GM12878 (cell line): ENCODE measurements at regions not wholly inside any gene's neighbourhood (a gene's known extent, or its start where the extent isn't known, plus 50 kb on each side); places are given as distances from the start of the nearest gene placed in this dataset.

Source experiments
- ATAC-seq: fragments of 200-7000 bp; cut with Tn5 transposase; 3 replicates; pipeline ENCODE4 v1.9.1; 2020; ENCODE audit warnings: mild to moderate bottlenecking, moderate library complexity
- BruUV-seq: library from RNA; stranded (reverse); fragments of 400-500 nt; replicated peaks from 2 replicates; lab custom pipeline; 2021; lab: Mats Ljungman, UMichigan
- CTCF ChIA-PET: fragments of 300-600 bp; sonication (Branson Sonifier 250); formaldehyde crosslinking; extraction: SDS; loops from one replicate; lab custom pipeline; 2021; ENCODE audit warnings: inconsistent platforms; lab: Yijun Ruan, JAX
- POLR2A ChIA-PET: fragments of 350-600 bp; formaldehyde crosslinking; extraction: SDS; loops from one replicate; lab custom pipeline; 2021; ENCODE audit warnings: inconsistent platforms; lab: Charles Lee
- RAD21 ChIA-PET: fragments of 300-600 bp; sonication (Branson Sonifier 250); formaldehyde crosslinking; loops from one replicate; lab custom pipeline; 2023; ENCODE audit warnings: antibody characterized with exemption; ENCODE audit not compliant: unreplicated experiment; lab: Charles Lee
- SMC1A ChIA-PET: fragments of 300-600 bp; sonication (Branson Sonifier 250); formaldehyde crosslinking; loops from one replicate; lab custom pipeline; 2023; ENCODE audit not compliant: unreplicated experiment, uncharacterized antibody; lab: Charles Lee
- DNase-seq: peaks from one replicate; pipeline ENCODE4 v3.0.0-alpha.2; 2011; ENCODE audit warnings: low read depth, low spot score
- FAIRE-seq: peaks from 3 replicates; lab custom pipeline; 2011; peaks lifted over from hg19 to GRCh38; lab: Jason Lieb, UNC
- H2AFZ ChIP-seq: 2 replicates; pipeline ENCODE4 v1.6.0; 2011; ENCODE audit warnings: low read depth, low read length, control low read depth; ENCODE audit not compliant: control insufficient read depth
- H3K27ac ChIP-seq: 2 replicates; pipeline ENCODE4 v1.5.1; 2011; ENCODE audit warnings: control low read depth; ENCODE audit not compliant: control insufficient read depth, insufficient read depth
- H3K27me3 ChIP-seq, 2 experiments: replicated peaks in 1 of 2; 2 replicates each; pipeline versions ENCODE4 v1.6.0 to v1.6.1; 2011; ENCODE audit warnings: low read length in 1 of 2; ENCODE audit not compliant: control insufficient read depth in 2 of 2, insufficient read depth in 2 of 2
- H3K36me3 ChIP-seq, 2 experiments: 2 replicates each; pipeline ENCODE4 v1.5.1; 2011; ENCODE audit warnings: low read length in 1 of 2; ENCODE audit not compliant: control insufficient read depth in 2 of 2, insufficient read depth in 2 of 2
- H3K4me1 ChIP-seq: 2 replicates; pipeline ENCODE4 v1.6.1; 2011; ENCODE audit warnings: mild to moderate bottlenecking, low read length, moderate library complexity, mixed read lengths; ENCODE audit not compliant: control insufficient read depth, insufficient read depth
- H3K4me2 ChIP-seq: 2 replicates; pipeline ENCODE4 v1.6.0; 2011; ENCODE audit warnings: control low read depth; ENCODE audit not compliant: control insufficient read depth, insufficient read depth
- H3K4me3 ChIP-seq: fragments of 200-600 bp; sonication (generic); 2 replicates; pipeline ENCODE4 v1.5.1; 2016
- H3K79me2 ChIP-seq: 2 replicates; pipeline ENCODE4 v1.6.0; 2011; ENCODE audit warnings: low read length; ENCODE audit not compliant: control insufficient read depth, insufficient read depth
- H3K9ac ChIP-seq: 2 replicates; pipeline ENCODE4 v1.8.0; 2011; ENCODE audit warnings: low read length, control low read depth, mixed read lengths; ENCODE audit not compliant: control insufficient read depth, insufficient read depth
- H3K9me3 ChIP-seq: replicated peaks from 3 replicates; pipeline ENCODE4 v1.5.1; 2011; ENCODE audit warnings: mild to moderate bottlenecking, low read length; ENCODE audit not compliant: control insufficient read depth, insufficient read depth
- H4K20me1 ChIP-seq: 2 replicates; pipeline ENCODE4 v1.6.0; 2011; ENCODE audit not compliant: control insufficient read depth, insufficient read depth
- BMI1 ChIP-seq: fragments of 450-650 bp; IDR thresholded peaks from 2 replicates; pipeline ENCODE4 v1.6.1; 2016; ENCODE audit warnings: mild to moderate bottlenecking, moderate library complexity, borderline replicate concordance
- CBX3 ChIP-seq: fragments of 200-600 bp; sonication (generic); IDR thresholded peaks from 2 replicates; pipeline ENCODE4 v1.6.1; 2016; ENCODE audit warnings: low read depth, borderline replicate concordance
- GABPA ChIP-seq: IDR thresholded peaks from 2 replicates; pipeline ENCODE4 v1.6.1; 2014; ENCODE audit warnings: antibody characterized with exemption, low read depth, mild to moderate bottlenecking, inconsistent platforms
- SREBF1 ChIP-seq: IDR thresholded peaks from 2 replicates; pipeline ENCODE4 v1.6.1; 2012; ENCODE audit warnings: mild to moderate bottlenecking, low read length
- ZBED1 ChIP-seq: IDR thresholded peaks from 2 replicates; pipeline ENCODE4 v1.6.1; 2016; ENCODE audit warnings: borderline replicate concordance
- WGBS: methylation state at CpG from one replicate; pipeline ENCODE4 v1.1.6; 2016; ENCODE audit warnings: low lambda C conversion rate; ENCODE audit not compliant: insufficient replicate concordance, insufficient coverage; ENCODE audit errors: missing lambda C conversion rate; 5-methylcytosine and 5-hydroxymethylcytosine counted together
- in situ Hi-C: fragments of 300-500 bp; cut with MboI; formaldehyde crosslinking; loops from 9 replicates; pipeline ENCODE4 v1.14.3; 2018; ENCODE audit warnings: mixed read lengths
- intact Hi-C: fragments of 100-400 bp; cut with micrococcal nuclease; formaldehyde crosslinking; loops from one replicate; pipeline ENCODE4 v1.14.2; 2022; ENCODE audit not compliant: unreplicated experiment
- TF ChIP-seq, protein P1 (sequence below): fragments of 450-650 bp; conservative IDR thresholded peaks from 2 replicates; pipeline ENCODE4 v1.6.1; 2017; ENCODE audit warnings: mild to moderate bottlenecking, moderate library complexity
- TF ChIP-seq, protein P2 (sequence below): IDR thresholded peaks from 2 replicates; pipeline ENCODE4 v1.6.1; 2012; ENCODE audit warnings: improper control_type of control experiment, low read depth, low read length; ENCODE audit not compliant: insufficient replicate concordance

GRCh38 chr1:213340593-213340992 is 289.6 kb downstream of the RPS6KC1 start:
- Histone ChIP-seq H3K9me3 (no peaks in the 10 kb centered on the region), H3K4me3 (no peak overlapping the region), H3K36me3 (no peaks in the 10 kb centered on the region), H3K27me3 (no peaks in the 10 kb centered on the region), H4K20me1 (no peaks in the 10 kb centered on the region), H3K27ac (no peak overlapping the region), H3K79me2 (no peaks in the 10 kb centered on the region), H3K9ac (no peak overlapping the region), H3K4me2 (no peak overlapping the region), H3K4me1 (no peaks in the 10 kb centered on the region), H2AFZ (no peak overlapping the region)
- BruUV-seq: no TSS peak
- DNase-seq (no peak), FAIRE-seq (no peak), ATAC-seq (no peak)
- 16% methylated on average over 3 of the region's 3 CpGs for WGBS
- RAD21 ChIA-PET: no interaction called here
- SMC1A ChIA-PET: no interaction called here
- in situ Hi-C loops (no loop called here), intact Hi-C loops (no loop called here)
- POLR2A ChIA-PET: no interaction called here
- TF ChIP-seq GABPA: no peak
- TF ChIP-seq, protein P1, sequence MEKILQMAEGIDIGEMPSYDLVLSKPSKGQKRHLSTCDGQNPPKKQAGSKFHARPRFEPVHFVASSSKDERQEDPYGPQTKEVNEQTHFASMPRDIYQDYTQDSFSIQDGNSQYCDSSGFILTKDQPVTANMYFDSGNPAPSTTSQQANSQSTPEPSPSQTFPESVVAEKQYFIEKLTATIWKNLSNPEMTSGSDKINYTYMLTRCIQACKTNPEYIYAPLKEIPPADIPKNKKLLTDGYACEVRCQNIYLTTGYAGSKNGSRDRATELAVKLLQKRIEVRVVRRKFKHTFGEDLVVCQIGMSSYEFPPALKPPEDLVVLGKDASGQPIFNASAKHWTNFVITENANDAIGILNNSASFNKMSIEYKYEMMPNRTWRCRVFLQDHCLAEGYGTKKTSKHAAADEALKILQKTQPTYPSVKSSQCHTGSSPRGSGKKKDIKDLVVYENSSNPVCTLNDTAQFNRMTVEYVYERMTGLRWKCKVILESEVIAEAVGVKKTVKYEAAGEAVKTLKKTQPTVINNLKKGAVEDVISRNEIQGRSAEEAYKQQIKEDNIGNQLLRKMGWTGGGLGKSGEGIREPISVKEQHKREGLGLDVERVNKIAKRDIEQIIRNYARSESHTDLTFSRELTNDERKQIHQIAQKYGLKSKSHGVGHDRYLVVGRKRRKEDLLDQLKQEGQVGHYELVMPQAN: no peak
- TF ChIP-seq SREBF1: no peak
- TF ChIP-seq ZBED1: no peak
- TF ChIP-seq, protein P2, sequence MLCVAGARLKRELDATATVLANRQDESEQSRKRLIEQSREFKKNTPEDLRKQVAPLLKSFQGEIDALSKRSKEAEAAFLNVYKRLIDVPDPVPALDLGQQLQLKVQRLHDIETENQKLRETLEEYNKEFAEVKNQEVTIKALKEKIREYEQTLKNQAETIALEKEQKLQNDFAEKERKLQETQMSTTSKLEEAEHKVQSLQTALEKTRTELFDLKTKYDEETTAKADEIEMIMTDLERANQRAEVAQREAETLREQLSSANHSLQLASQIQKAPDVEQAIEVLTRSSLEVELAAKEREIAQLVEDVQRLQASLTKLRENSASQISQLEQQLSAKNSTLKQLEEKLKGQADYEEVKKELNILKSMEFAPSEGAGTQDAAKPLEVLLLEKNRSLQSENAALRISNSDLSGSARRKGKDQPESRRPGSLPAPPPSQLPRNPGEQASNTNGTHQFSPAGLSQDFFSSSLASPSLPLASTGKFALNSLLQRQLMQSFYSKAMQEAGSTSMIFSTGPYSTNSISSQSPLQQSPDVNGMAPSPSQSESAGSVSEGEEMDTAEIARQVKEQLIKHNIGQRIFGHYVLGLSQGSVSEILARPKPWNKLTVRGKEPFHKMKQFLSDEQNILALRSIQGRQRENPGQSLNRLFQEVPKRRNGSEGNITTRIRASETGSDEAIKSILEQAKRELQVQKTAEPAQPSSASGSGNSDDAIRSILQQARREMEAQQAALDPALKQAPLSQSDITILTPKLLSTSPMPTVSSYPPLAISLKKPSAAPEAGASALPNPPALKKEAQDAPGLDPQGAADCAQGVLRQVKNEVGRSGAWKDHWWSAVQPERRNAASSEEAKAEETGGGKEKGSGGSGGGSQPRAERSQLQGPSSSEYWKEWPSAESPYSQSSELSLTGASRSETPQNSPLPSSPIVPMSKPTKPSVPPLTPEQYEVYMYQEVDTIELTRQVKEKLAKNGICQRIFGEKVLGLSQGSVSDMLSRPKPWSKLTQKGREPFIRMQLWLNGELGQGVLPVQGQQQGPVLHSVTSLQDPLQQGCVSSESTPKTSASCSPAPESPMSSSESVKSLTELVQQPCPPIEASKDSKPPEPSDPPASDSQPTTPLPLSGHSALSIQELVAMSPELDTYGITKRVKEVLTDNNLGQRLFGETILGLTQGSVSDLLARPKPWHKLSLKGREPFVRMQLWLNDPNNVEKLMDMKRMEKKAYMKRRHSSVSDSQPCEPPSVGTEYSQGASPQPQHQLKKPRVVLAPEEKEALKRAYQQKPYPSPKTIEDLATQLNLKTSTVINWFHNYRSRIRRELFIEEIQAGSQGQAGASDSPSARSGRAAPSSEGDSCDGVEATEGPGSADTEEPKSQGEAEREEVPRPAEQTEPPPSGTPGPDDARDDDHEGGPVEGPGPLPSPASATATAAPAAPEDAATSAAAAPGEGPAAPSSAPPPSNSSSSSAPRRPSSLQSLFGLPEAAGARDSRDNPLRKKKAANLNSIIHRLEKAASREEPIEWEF: no peak
- TF ChIP-seq CBX3: no peak
- TF ChIP-seq BMI1: no peak
- CTCF ChIA-PET: interaction anchor here (0.6 kb wide), 1 partner anchor 242 kb away, joined by 3 read pairs; no protein-coding TSS in a partner anchor
